Neural cell (in vitro differentiated cells): ENCODE measurements at regions not wholly inside any gene's neighbourhood (a gene's known extent, or its start where the extent isn't known, plus 50 kb on each side); places are given as distances from the start of the nearest gene placed in this dataset.

Source experiments
- H2AFZ ChIP-seq: fragments of 200-600, 300-800 bp; sonication (generic), shearing (Covaris generic); 2 replicates; pipeline ENCODE4 v1.6.0; 2014; ENCODE audit warnings: low read depth, mild to moderate bottlenecking, antibody characterized with exemption, low read length, moderate library complexity
- H3F3A ChIP-seq: fragments of 200-600 bp; shearing (Covaris generic); 2 replicates; pipeline ENCODE4 v1.6.1; 2016; ENCODE audit warnings: mild to moderate bottlenecking, moderate library complexity, mixed read lengths, antibody characterized with exemption, low read length; ENCODE audit not compliant: insufficient read depth, poor library complexity, severe bottlenecking
- H3K27ac ChIP-seq: fragments of 200-600, 300-800 bp; sonication (generic), shearing (Covaris generic); 2 replicates; pipeline ENCODE4 v1.5.1; 2014; ENCODE audit warnings: mild to moderate bottlenecking, low read length, moderate library complexity
- H3K27me3 ChIP-seq: fragments of 300-800, 200-600 bp; sonication (generic), shearing (Covaris generic); 2 replicates; pipeline ENCODE4 v1.6.0; 2014; ENCODE audit warnings: mild to moderate bottlenecking, low read depth, low read length, moderate library complexity; ENCODE audit not compliant: insufficient read depth
- H3K36me3 ChIP-seq: fragments of 300-800, 200-600 bp; sonication (generic), shearing (Covaris generic); 2 replicates; pipeline ENCODE4 v1.5.1; 2014; ENCODE audit warnings: mild to moderate bottlenecking, antibody characterized with exemption, low read length, moderate library complexity; ENCODE audit not compliant: insufficient read depth
- H3K4me2 ChIP-seq: fragments of 300-800, 200-600 bp; sonication (generic), shearing (Covaris generic); 2 replicates; pipeline ENCODE4 v1.6.0; 2014; ENCODE audit warnings: mild to moderate bottlenecking, low read length
- H3K4me3 ChIP-seq: fragments of 300-800, 200-600 bp; sonication (generic), shearing (Covaris generic); 2 replicates; pipeline ENCODE4 v1.5.1; 2014; ENCODE audit warnings: mild to moderate bottlenecking, low read length, moderate library complexity
- H3K79me2 ChIP-seq: fragments of 200-600 bp; shearing (Covaris generic); replicated peaks from 2 replicates; pipeline ENCODE4 v1.6.0; 2014; ENCODE audit warnings: mild to moderate bottlenecking, low read length, moderate library complexity; ENCODE audit not compliant: insufficient read depth
- H3K9ac ChIP-seq: fragments of 300-800, 200-600 bp; sonication (generic), shearing (Covaris generic); 2 replicates; pipeline ENCODE4 v1.6.1; 2016; ENCODE audit warnings: mild to moderate bottlenecking, low read length, mixed read lengths
- H3K9me2 ChIP-seq: fragments of 200-600 bp; shearing (Covaris generic); 2 replicates; pipeline ENCODE4 v1.6.1; 2016; ENCODE audit warnings: mild to moderate bottlenecking, low read length, mixed read lengths; ENCODE audit not compliant: insufficient read depth
- H3K9me3 ChIP-seq: fragments of 200-600, 300-800 bp; sonication (generic), shearing (Covaris generic); 2 replicates; pipeline ENCODE4 v1.6.1; 2016; ENCODE audit warnings: mild to moderate bottlenecking, mixed run types, low read length, moderate library complexity, mixed read lengths
- H4K20me1 ChIP-seq: fragments of 200-600 bp; shearing (Covaris generic); 2 replicates; pipeline ENCODE4 v1.6.1; 2016; ENCODE audit warnings: mild to moderate bottlenecking, mixed run types; ENCODE audit not compliant: insufficient read depth
- CTCF ChIP-seq: fragments of 450-650 bp; IDR thresholded peaks from 2 replicates; pipeline ENCODE4 v1.5.1; 2014; ENCODE audit warnings: antibody characterized with exemption, mild to moderate bottlenecking, moderate library complexity; ENCODE audit not compliant: poor library complexity, severe bottlenecking
- EP300 ChIP-seq: fragments of 450-650 bp; conservative IDR thresholded peaks from 2 replicates; pipeline ENCODE4 v1.6.1; 2014; ENCODE audit warnings: antibody characterized with exemption, mild to moderate bottlenecking, moderate library complexity; ENCODE audit not compliant: poor library complexity, severe bottlenecking
- EZH2 ChIP-seq: fragments of 200-600, 300-800 bp; shearing (Covaris generic), sonication (generic); IDR thresholded peaks from 2 replicates; pipeline ENCODE4 v1.6.1; 2014; ENCODE audit warnings: antibody characterized with exemption, low read length, borderline replicate concordance, mild to moderate bottlenecking; ENCODE audit not compliant: insufficient read depth, poor library complexity, severe bottlenecking
- MXI1 ChIP-seq: fragments of 450-650 bp; conservative IDR thresholded peaks from 2 replicates; pipeline ENCODE4 v1.6.1; 2014; ENCODE audit warnings: antibody characterized with exemption, mild to moderate bottlenecking; ENCODE audit not compliant: poor library complexity, severe bottlenecking
- POLR2AphosphoS5 ChIP-seq: IDR thresholded peaks from 2 replicates; pipeline ENCODE4 v1.6.1; 2012
- RAD21 ChIP-seq: fragments of 450-650 bp; conservative IDR thresholded peaks from 2 replicates; pipeline ENCODE4 v1.6.1; 2014; ENCODE audit warnings: antibody characterized with exemption, mild to moderate bottlenecking, moderate library complexity
- SMC3 ChIP-seq: fragments of 450-650 bp; conservative IDR thresholded peaks from 2 replicates; pipeline ENCODE4 v1.6.1; 2014; ENCODE audit warnings: antibody characterized with exemption, mild to moderate bottlenecking, moderate library complexity; ENCODE audit not compliant: poor library complexity
- TAF1 ChIP-seq: IDR thresholded peaks from 2 replicates; pipeline ENCODE4 v1.6.1; 2012; ENCODE audit warnings: low read depth
- TF ChIP-seq, protein P1 (sequence below): IDR thresholded peaks from 2 replicates; pipeline ENCODE4 v1.6.1; 2012; ENCODE audit warnings: borderline replicate concordance

DNA sequence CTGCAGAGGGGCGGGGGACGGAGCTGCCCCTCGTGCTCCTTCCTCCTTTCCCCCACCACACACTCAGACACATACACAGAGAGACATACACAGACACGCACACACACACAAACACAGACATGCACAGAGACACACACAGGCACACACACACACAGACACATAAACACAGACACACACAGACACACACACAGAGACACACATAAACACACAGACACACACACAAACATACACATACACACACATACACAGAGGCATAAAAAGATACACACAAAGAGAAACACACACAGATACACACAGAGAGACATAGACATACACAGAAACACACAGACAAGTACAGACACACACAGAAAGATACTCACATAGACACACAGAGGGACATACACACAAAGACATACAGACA, 136.0 kb downstream of the UQCRFS1 start:
- Histone ChIP-seq H3F3A (no peaks in the 10 kb centered on the region), H3K4me3 (no peak overlapping the region), H3K79me2 (no peaks in the 10 kb centered on the region), H3K9ac (no peak overlapping the region), H3K9me3 (no peaks in the 10 kb centered on the region), H3K36me3 (no peaks in the 10 kb centered on the region), H3K4me2 (no peak overlapping the region), H3K27ac (no peak overlapping the region), H4K20me1 (no peaks in the 10 kb centered on the region), H2AFZ (no peak overlapping the region), H3K9me2 (no peaks in the 10 kb centered on the region), H3K27me3 (no peaks in the 10 kb centered on the region)
- TF ChIP-seq POLR2AphosphoS5 (no peak), CTCF (no peak), MXI1 (no peak), SMC3 (no peak), TAF1 (no peak), EP300 (no peak), EZH2 (no peak), RAD21 (no peak)
- TF ChIP-seq, protein P1, sequence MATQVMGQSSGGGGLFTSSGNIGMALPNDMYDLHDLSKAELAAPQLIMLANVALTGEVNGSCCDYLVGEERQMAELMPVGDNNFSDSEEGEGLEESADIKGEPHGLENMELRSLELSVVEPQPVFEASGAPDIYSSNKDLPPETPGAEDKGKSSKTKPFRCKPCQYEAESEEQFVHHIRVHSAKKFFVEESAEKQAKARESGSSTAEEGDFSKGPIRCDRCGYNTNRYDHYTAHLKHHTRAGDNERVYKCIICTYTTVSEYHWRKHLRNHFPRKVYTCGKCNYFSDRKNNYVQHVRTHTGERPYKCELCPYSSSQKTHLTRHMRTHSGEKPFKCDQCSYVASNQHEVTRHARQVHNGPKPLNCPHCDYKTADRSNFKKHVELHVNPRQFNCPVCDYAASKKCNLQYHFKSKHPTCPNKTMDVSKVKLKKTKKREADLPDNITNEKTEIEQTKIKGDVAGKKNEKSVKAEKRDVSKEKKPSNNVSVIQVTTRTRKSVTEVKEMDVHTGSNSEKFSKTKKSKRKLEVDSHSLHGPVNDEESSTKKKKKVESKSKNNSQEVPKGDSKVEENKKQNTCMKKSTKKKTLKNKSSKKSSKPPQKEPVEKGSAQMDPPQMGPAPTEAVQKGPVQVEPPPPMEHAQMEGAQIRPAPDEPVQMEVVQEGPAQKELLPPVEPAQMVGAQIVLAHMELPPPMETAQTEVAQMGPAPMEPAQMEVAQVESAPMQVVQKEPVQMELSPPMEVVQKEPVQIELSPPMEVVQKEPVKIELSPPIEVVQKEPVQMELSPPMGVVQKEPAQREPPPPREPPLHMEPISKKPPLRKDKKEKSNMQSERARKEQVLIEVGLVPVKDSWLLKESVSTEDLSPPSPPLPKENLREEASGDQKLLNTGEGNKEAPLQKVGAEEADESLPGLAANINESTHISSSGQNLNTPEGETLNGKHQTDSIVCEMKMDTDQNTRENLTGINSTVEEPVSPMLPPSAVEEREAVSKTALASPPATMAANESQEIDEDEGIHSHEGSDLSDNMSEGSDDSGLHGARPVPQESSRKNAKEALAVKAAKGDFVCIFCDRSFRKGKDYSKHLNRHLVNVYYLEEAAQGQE: no peak

DNA sequence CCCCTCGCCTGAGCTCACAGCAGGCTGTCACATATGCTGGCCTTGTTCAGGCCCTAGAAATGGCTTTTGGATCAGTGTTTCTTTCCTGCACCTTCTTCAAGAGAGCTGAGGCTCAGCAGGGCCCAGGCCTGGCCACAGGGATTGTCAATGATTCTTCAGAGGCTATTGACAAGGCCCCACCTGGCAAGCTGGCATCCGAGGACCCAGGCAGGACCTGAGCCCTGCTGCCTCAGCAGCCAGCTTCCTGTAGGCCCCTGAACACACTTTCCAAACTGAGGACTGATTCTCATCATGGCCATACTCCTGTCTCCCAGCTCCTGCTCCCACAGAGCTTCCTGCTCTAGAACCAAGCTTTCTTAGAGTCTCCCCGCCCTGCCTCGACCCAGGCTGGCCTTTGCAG, 136.8 kb downstream of the UQCRFS1 start:
- Histone ChIP-seq H3K79me2 (no peaks in the 10 kb centered on the region), H3F3A (no peaks in the 10 kb centered on the region), H2AFZ (no peak overlapping the region), H3K9me2 (no peaks in the 10 kb centered on the region), H3K27ac (no peak overlapping the region), H3K9ac (no peak overlapping the region), H3K4me3 (no peak overlapping the region), H3K36me3 (no peaks in the 10 kb centered on the region), H3K9me3 (no peaks in the 10 kb centered on the region), H4K20me1 (no peaks in the 10 kb centered on the region), H3K27me3 (no peaks in the 10 kb centered on the region), H3K4me2 (no peak overlapping the region)
- TF ChIP-seq MXI1 (no peak), TAF1 (no peak), POLR2AphosphoS5 (no peak), CTCF (no peak), RAD21 (no peak), SMC3 (no peak), EP300 (no peak), EZH2 (no peak)
- TF ChIP-seq, protein P1: no peak
